NCI-H69 (cell line): ENCODE measurements at regions not wholly inside any gene's neighbourhood (a gene's known extent, or its start where the extent isn't known, plus 50 kb on each side); places are given as distances from the start of the nearest gene placed in this dataset.
A peak's percentile ranks its signal among the peaks of the same experiment; 100 is the strongest.

Experiments
- DNase-seq: peaks from one replicate; lab custom pipeline; 2025; lab: John Stamatoyannopoulos, UW

- DNase-seq = no peak
These were observed 141.1 kb upstream of the ZXDA start for GRCh38 chrX:58051346-58051745.

DNA sequence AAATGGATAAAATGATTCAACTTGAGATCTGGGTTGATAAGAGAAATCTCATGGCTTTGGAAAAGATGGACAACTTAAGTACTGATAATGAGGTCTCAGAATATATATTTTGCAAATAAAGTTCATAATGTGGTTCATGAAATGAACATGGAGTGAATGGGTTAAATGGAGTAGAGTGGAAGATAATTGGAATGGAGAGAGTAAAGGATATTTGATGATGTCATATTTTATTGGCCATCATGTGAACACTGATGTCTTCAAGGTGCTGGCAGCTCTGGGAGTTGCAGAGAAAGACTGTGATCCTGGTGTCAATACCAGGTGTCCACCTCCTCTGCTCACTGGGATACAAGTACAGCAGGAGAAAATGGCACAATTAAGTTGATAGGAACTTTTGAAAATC, 133.9 kb upstream of the ZXDA start:
- no peak for DNase-seq

GRCh38 chrX:58025979-58026378, 115.7 kb upstream of the ZXDA start:
- peak; percentile 0 for DNase-seq

DNA sequence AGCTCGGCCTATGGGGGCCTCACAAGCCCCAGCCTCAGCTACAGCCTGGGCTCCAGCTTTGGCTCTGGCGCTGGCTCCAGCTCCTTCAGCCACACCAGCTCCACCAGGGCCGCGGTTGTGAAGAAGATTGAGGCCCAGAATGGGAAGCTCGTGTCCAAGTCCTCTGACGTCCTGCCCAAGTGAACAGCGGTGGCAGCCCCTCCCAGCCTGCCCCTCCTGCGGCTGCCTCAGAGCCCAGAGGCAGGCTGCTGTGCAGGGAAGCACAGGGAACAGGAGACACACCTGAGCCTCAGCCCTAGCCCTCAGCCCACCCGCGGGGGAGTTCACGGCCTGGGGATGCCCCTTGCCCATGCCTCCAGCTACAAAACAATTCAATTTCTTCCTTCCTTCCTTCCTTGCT, 75.7 kb upstream of the ZXDA start:
- no peak for DNase-seq

DNA sequence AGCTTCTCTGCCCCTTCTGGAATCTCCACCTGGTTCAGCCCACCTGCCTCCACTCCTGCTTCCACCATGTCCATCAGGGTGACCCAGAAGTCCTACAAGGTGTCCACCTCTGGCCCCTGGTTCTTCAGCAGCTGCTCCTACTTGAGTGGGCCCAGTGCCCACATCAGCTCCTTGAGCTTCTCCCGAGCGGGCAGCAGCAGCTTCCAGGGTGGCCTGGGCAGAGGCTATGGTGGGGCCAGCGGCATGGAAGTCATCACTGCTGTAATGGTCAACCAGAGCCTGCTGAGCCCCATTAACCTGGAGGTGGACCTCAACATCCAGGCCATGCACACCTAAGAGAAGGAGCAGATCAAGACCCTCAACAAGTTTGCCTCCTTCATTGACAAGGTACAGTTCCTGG, 74.4 kb upstream of the ZXDA start:
- no peak for DNase-seq

- DNase-seq = no peak
These were observed 67.7 kb upstream of the ZXDA start for GRCh38 chrX:57977992-57978391.

DNA sequence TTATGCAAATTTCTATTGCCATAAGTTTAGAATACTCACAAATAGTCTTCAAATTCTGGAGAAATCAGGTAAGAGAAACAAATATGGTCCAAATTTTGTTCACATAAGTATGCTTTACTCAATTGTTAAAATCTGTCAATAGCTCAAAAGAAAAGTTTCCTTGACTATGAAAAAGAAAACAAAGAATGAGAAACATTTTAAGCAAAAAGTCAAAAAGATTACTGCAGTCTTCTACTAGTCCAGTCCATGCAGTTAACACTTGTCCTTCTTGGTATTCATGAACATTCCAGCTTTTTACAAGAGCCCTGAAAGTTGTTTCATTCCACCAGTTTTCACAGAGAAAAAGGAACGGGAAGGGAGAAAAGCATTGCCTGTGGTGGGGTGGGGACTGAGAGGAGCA, 54.7 kb upstream of the ZXDA start:
- no peak for DNase-seq
